ENCODE measurements at regions not wholly inside any gene's neighbourhood (a gene's known extent, or its start where the extent isn't known, plus 50 kb on each side); places are given as distances from the start of the nearest gene placed in this dataset.

- no peak for DNase-seq (ENCODE audit: low spot score in 2 of 2)
- Mint-ChIP-seq H3K36me3 (peaks cover 1 to 2% of the 10 kb centered on the region in 2 donors), H3K9me3 (peaks cover 1% of the 10 kb centered on the region in 2 donors), H3K27ac (no peak overlapping the region)
- ATAC-seq, result no peak
Observed at GRCh38 chr20:43825581-43825980, 89.1 kb upstream of the TOX2 start.

GRCh38 chr20:43825051-43825402, 89.6 kb upstream of the TOX2 start:
- DNase-seq (ENCODE audit: low spot score in 2 of 2) (no peak), ATAC-seq (no peak)
- Mint-ChIP-seq H3K36me3 (no peaks in the 10 kb centered on the region), H3K27ac (no peak overlapping the region), H3K9me3 (no peaks in the 10 kb centered on the region)

GRCh38 chr20:43824309-43825050, 90.2 kb upstream of the TOX2 start:
- DNase-seq (ENCODE audit: low spot score in 2 of 2) (no peak), ATAC-seq (no peak)
- no peaks in the 10 kb centered on the region for H3K36me3 Mint-ChIP-seq
- no peak overlapping the region for H3K27ac Mint-ChIP-seq
- no peaks in the 10 kb centered on the region for H3K9me3 Mint-ChIP-seq

- H3K27ac Mint-ChIP-seq, result no peak overlapping the region
- peak; percentile 79 to 92 for ATAC-seq
- H3K9me3 Mint-ChIP-seq, result no peaks in the 10 kb centered on the region
- no peak for DNase-seq (ENCODE audit: low spot score in 2 of 2)
- no peaks in the 10 kb centered on the region for H3K36me3 Mint-ChIP-seq
Observed at GRCh38 chr20:43821795-43822194, 92.9 kb upstream of the TOX2 start.

GRCh38 chr20:43820731-43821330, 93.8 kb upstream of the TOX2 start:
- DNase-seq (ENCODE audit: low spot score in 2 of 2) (no peak), ATAC-seq (no peak)
- Mint-ChIP-seq H3K27ac (no peak overlapping the region), H3K9me3 (no peaks in the 10 kb centered on the region), H3K36me3 (no peaks in the 10 kb centered on the region)

- Mint-ChIP-seq H3K36me3 (peaks cover 14 to 39% of the 10 kb centered on the region in 2 donors), H3K9me3 (peaks cover 21 to 32% of the 10 kb centered on the region in 2 donors), H3K27ac (no peak overlapping the region)
- ATAC-seq (no peak), DNase-seq (ENCODE audit: low spot score in 2 of 2) (no peak)
Observed at GRCh38 chr20:43812216-43812615, 85.4 kb upstream of the GTSF1L start.

GRCh38 chr20:43809206-43809819, 82.5 kb upstream of the GTSF1L start:
- Mint-ChIP-seq H3K36me3 (peaks cover 20 to 57% of the 10 kb centered on the region in 2 donors), H3K27ac (no peak overlapping the region), H3K9me3 (peaks cover 27 to 48% of the 10 kb centered on the region in 2 donors)
- ATAC-seq (no peak), DNase-seq (ENCODE audit: low spot score in 2 of 2) (no peak)

- Mint-ChIP-seq H3K27ac (no peak overlapping the region), H3K36me3 (peaks cover 15 to 40% of the 10 kb centered on the region in 2 donors), H3K9me3 (peaks cover 15 to 41% of the 10 kb centered on the region in 2 donors)
- ATAC-seq (no peak), DNase-seq (ENCODE audit: low spot score in 2 of 2) (no peak)
Observed at GRCh38 chr20:43804781-43805180, 78.0 kb upstream of the GTSF1L start.

- H3K27ac Mint-ChIP-seq, result no peak overlapping the region
Observed at GRCh38 chr20:43803276-43803675, 76.5 kb upstream of the GTSF1L start.

GRCh38 chr20:43800186-43800585, 73.4 kb upstream of the GTSF1L start:
- no peak for ATAC-seq
- no peak for DNase-seq (ENCODE audit: low spot score in 2 of 2)
- Mint-ChIP-seq H3K36me3 (peaks cover 9 to 15% of the 10 kb centered on the region in 2 donors), H3K9me3 (peaks cover 11 to 21% of the 10 kb centered on the region in 2 donors), H3K27ac (peak overlapping the region; percentile 32 to 49)

More at GRCh38 chr20:43803276-43803675, 76.5 kb upstream of the GTSF1L start:
- ATAC-seq, result no peak
- DNase-seq (ENCODE audit: low spot score in 2 of 2), result no peak
- peaks cover 11 to 33% of the 10 kb centered on the region in 2 donors for H3K9me3 Mint-ChIP-seq
- H3K36me3 Mint-ChIP-seq, result peaks cover 9 to 32% of the 10 kb centered on the region in 2 donors

GRCh38 chr20:43799741-43800140, 72.9 kb upstream of the GTSF1L start:
- H3K27ac Mint-ChIP-seq, result peak overlapping the region; percentile 32 to 49
- peaks cover 8 to 18% of the 10 kb centered on the region in 2 donors for H3K36me3 Mint-ChIP-seq
- peaks cover 10 to 23% of the 10 kb centered on the region in 2 donors for H3K9me3 Mint-ChIP-seq
- no peak for DNase-seq (ENCODE audit: low spot score in 2 of 2)
- no peak for ATAC-seq

- DNase-seq (ENCODE audit: low spot score in 2 of 2) (no peak), ATAC-seq (peak in 1 of 2 donors; percentile 51)
- Mint-ChIP-seq H3K9me3 (peaks cover 7 to 20% of the 10 kb centered on the region in 2 donors), H3K27ac (peak overlapping the region in 1 of 2 donors; percentile 49), H3K36me3 (peaks cover 3 to 13% of the 10 kb centered on the region in 2 donors)
Observed at GRCh38 chr20:43799150-43799711, 72.4 kb upstream of the GTSF1L start.

GRCh38 chr20:43798291-43799149, 71.7 kb upstream of the GTSF1L start:
- DNase-seq (ENCODE audit: low spot score in 2 of 2), result no peak
- no peak for ATAC-seq
- Mint-ChIP-seq H3K9me3 (peaks cover 5 to 17% of the 10 kb centered on the region in 2 donors), H3K36me3 (peaks cover 0 to 11% of the 10 kb centered on the region in 2 donors), H3K27ac (no peak overlapping the region)

- H3K9me3 Mint-ChIP-seq, result peaks cover 10 to 22% of the 10 kb centered on the region in 2 donors
- ATAC-seq (no peak), DNase-seq (ENCODE audit: low spot score in 2 of 2) (no peak)
- peaks cover 11 to 21% of the 10 kb centered on the region in 2 donors for H3K36me3 Mint-ChIP-seq
- no peak overlapping the region for H3K27ac Mint-ChIP-seq
Observed at GRCh38 chr20:43794326-43794725, 67.5 kb upstream of the GTSF1L start.

- H3K27ac Mint-ChIP-seq, result peak overlapping the region in 1 of 2 donors; percentile 83
- peaks cover 6 to 13% of the 10 kb centered on the region in 2 donors for H3K9me3 Mint-ChIP-seq
- ATAC-seq (peak in 1 of 2 donors; percentile 87), DNase-seq (ENCODE audit: low spot score in 2 of 2) (no peak)
- peaks cover 11 to 16% of the 10 kb centered on the region in 2 donors for H3K36me3 Mint-ChIP-seq
Observed at GRCh38 chr20:43789593-43789992, 62.8 kb upstream of the GTSF1L start.

GRCh38 chr20:43787937-43788336, 61.1 kb upstream of the GTSF1L start:
- Mint-ChIP-seq H3K9me3 (peaks cover 6 to 14% of the 10 kb centered on the region in 2 donors), H3K36me3 (peaks cover 11 to 13% of the 10 kb centered on the region in 2 donors), H3K27ac (no peak overlapping the region)
- DNase-seq (ENCODE audit: low spot score in 2 of 2) (no peak), ATAC-seq (peak in 1 of 2 donors; percentile 62)

All from activated naive CD4-positive, alpha-beta T cell treated with anti-CD3 and anti-CD28 coated beads, Interleukin-2, amount 50 U/mL, for 72 hours (primary cell).